HCT116 (cell line): ENCODE measurements at regions not wholly inside any gene's neighbourhood (a gene's known extent, or its start where the extent isn't known, plus 50 kb on each side); places are given as distances from the start of the nearest gene placed in this dataset.
A peak's percentile ranks its signal among the peaks of the same experiment; 100 is the strongest.

ENCODE experiments used
- ATAC-seq: fragments of 200-7000 bp; cut with Tn5 transposase; 2 replicates; pipeline ENCODE4 v1.9.1; 2020; ENCODE audit warnings: mild to moderate bottlenecking, moderate library complexity
- BruUV-seq: library from RNA; stranded (reverse); fragments of 400-500 nt; replicated peaks from 2 replicates; lab custom pipeline; 2021; lab: Mats Ljungman, UMichigan
- CTCF ChIA-PET: fragments of 300-600 bp; sonication (Branson Sonifier 250); formaldehyde crosslinking; loops from one replicate; lab custom pipeline; 2021; ENCODE audit warnings: antibody characterized with exemption; lab: Charles Lee
- POLR2A ChIA-PET: fragments of 300-600, 350-600 bp; sonication (Branson Sonifier 250); formaldehyde crosslinking; loops from one replicate; lab custom pipeline; 2021; ENCODE audit warnings: antibody characterized with exemption; lab: Charles Lee
- RAD21 ChIA-PET, 2 experiments: fragments of 300-600 bp; sonication (Branson Sonifier 250); formaldehyde crosslinking; loops; one replicate each; lab custom pipeline; 2023; ENCODE audit warnings: low total read pairs in 2 of 2; ENCODE audit not compliant: uncharacterized antibody in 2 of 2, unreplicated experiment in 2 of 2, low non-redundant PET in 1 of 2; lab: Charles Lee
- DNase-seq: peaks from one replicate; pipeline ENCODE4 v3.0.0-alpha.2; 2010; ENCODE audit warnings: low read depth, low spot score
- H2AFZ ChIP-seq: fragments of 200-600 bp; shearing (Covaris generic), sonication (generic); 2 replicates; pipeline ENCODE4 v1.6.1; 2017; ENCODE audit warnings: low read depth, mixed run types, mixed read lengths, antibody characterized with exemption, low read length; ENCODE audit not compliant: poor library complexity, severe bottlenecking
- H3K27ac ChIP-seq: 2 replicates; pipeline ENCODE4 v1.5.1; 2012; ENCODE audit warnings: low read depth, low read length
- H3K27me3 ChIP-seq: fragments of 200-600 bp; sonication (generic); 2 replicates; pipeline ENCODE4 v1.6.1; 2016; ENCODE audit warnings: mixed run types, low read length, mixed read lengths; ENCODE audit not compliant: insufficient read depth
- H3K36me3 ChIP-seq, 2 experiments: fragments of 200-500 bp in 1 of 2; fragments of 200-600 bp in 1 of 2; sonication (Bioruptor generic) in 1 of 2; sonication (generic) in 1 of 2; 2 replicates each; pipeline versions ENCODE4 v1.5.1 to v1.6.1; 2014 to 2016; ENCODE audit warnings: low read length in 2 of 2, inconsistent platforms in 1 of 2, mixed read lengths in 1 of 2, mixed run types in 1 of 2; ENCODE audit not compliant: insufficient read depth in 2 of 2, control insufficient read depth in 1 of 2
- H3K4me1 ChIP-seq, 2 experiments: fragments of 200-600 bp in 1 of 2; sonication (generic) in 1 of 2; 2 replicates each; pipeline versions ENCODE4 v1.5.1 to v1.6.1; 2012 to 2017; ENCODE audit warnings: low read length in 2 of 2, inconsistent platforms in 1 of 2, mild to moderate bottlenecking in 1 of 2, mixed read lengths in 1 of 2, mixed run types in 1 of 2, moderate library complexity in 1 of 2; ENCODE audit not compliant: insufficient read depth in 2 of 2, control insufficient read depth in 1 of 2
- H3K4me2 ChIP-seq: fragments of 200-600 bp; sonication (generic); 2 replicates; pipeline ENCODE4 v1.6.1; 2017; ENCODE audit warnings: mixed run types, low read length, mixed read lengths
- H3K4me3 ChIP-seq, 2 experiments: fragments of 200-600 bp in 1 of 2; sonication (generic) in 1 of 2; replicated peaks in 1 of 2; 2 replicates each; pipeline ENCODE4 v1.5.1; 2011 to 2016; ENCODE audit warnings: low read length in 2 of 2, control low read depth in 1 of 2, low read depth in 1 of 2, mild to moderate bottlenecking in 1 of 2, mixed read lengths in 1 of 2, mixed run types in 1 of 2
- H3K79me2 ChIP-seq: fragments of 200-600 bp; sonication (generic); 2 replicates; pipeline ENCODE4 v1.6.1; 2017; ENCODE audit warnings: mild to moderate bottlenecking, mixed run types, low read length, moderate library complexity, mixed read lengths; ENCODE audit not compliant: insufficient read depth
- H3K9ac ChIP-seq: fragments of 200-600 bp; sonication (generic); 2 replicates; pipeline ENCODE4 v1.6.1; 2016; ENCODE audit warnings: low read length, mixed read lengths
- H3K9me2 ChIP-seq: fragments of 200-600 bp; sonication (generic), shearing (Covaris generic); 2 replicates; pipeline ENCODE4 v1.6.1; 2017; ENCODE audit warnings: mixed run types, mild to moderate bottlenecking, moderate library complexity; ENCODE audit not compliant: insufficient read depth
- H3K9me3 ChIP-seq, 2 experiments: fragments of 200-500 bp in 1 of 2; fragments of 200-600 bp in 1 of 2; sonication (Bioruptor generic) in 1 of 2; sonication (generic) in 1 of 2; 2 replicates each; pipeline ENCODE4 v1.6.1; 2014 to 2017; ENCODE audit warnings: low read length in 2 of 2, mixed read lengths in 2 of 2, inconsistent platforms in 1 of 2, low read depth in 1 of 2, mild to moderate bottlenecking in 1 of 2, mixed run types in 1 of 2, moderate library complexity in 1 of 2; ENCODE audit not compliant: control insufficient read depth in 1 of 2, insufficient read depth in 1 of 2
- H4K20me1 ChIP-seq: fragments of 200-600 bp; sonication (generic), shearing (Covaris generic); 2 replicates; pipeline ENCODE4 v1.6.1; 2017; ENCODE audit warnings: mixed run types, mild to moderate bottlenecking, moderate library complexity; ENCODE audit not compliant: insufficient read depth
- CBX3 ChIP-seq: IDR thresholded peaks from 2 replicates; pipeline ENCODE4 v1.6.1; 2012; ENCODE audit warnings: low read depth
- CEBPB ChIP-seq: IDR thresholded peaks from 2 replicates; pipeline ENCODE4 v1.6.1; 2012; ENCODE audit warnings: low read depth
- CTCF ChIP-seq, 3 experiments: fragments of 200-600 bp in 1 of 3; sonication (generic) in 1 of 3; IDR thresholded peaks in 2 of 3; conservative IDR thresholded peaks in 1 of 3; 2 replicates each; pipeline ENCODE4 v1.5.1; 2012 to 2017; ENCODE audit warnings: low read depth in 2 of 3, low read length in 2 of 3, antibody characterized with exemption in 1 of 3, borderline replicate concordance in 1 of 3, control low read depth in 1 of 3, mild to moderate bottlenecking in 1 of 3, mixed read lengths in 1 of 3, mixed run types in 1 of 3, moderate library complexity in 1 of 3; ENCODE audit not compliant: insufficient read depth in 1 of 3
- EGR1 ChIP-seq: IDR thresholded peaks from 2 replicates; pipeline ENCODE4 v1.6.1; 2012; ENCODE audit warnings: low read depth
- EZH2 ChIP-seq: fragments of 200-600 bp; sonication (generic); IDR thresholded peaks from 2 replicates; pipeline ENCODE4 v1.6.1; 2017; ENCODE audit warnings: antibody characterized with exemption, mixed run types
- EZH2phosphoT487 ChIP-seq: fragments of 200-600 bp; IDR thresholded peaks from 2 replicates; pipeline ENCODE4 v1.6.1; 2018; ENCODE audit warnings: antibody characterized with exemption, borderline replicate concordance
- JUND ChIP-seq: IDR thresholded peaks from 2 replicates; pipeline ENCODE4 v1.6.1; 2012
- MAX ChIP-seq: IDR thresholded peaks from 2 replicates; pipeline ENCODE4 v1.6.1; 2012
- POLR2A ChIP-seq: IDR thresholded peaks from 2 replicates; pipeline ENCODE4 v1.7.0; 2011; ENCODE audit warnings: borderline replicate concordance; ENCODE audit not compliant: insufficient read depth, insufficient read length; ENCODE audit errors: extremely low read depth
- POLR2AphosphoS5 ChIP-seq: IDR thresholded peaks from 2 replicates; pipeline ENCODE4 v1.6.1; 2011; ENCODE audit warnings: mild to moderate bottlenecking, low read depth, low read length, moderate library complexity
- RAD21 ChIP-seq: IDR thresholded peaks from 2 replicates; pipeline ENCODE4 v1.6.1; 2012; ENCODE audit warnings: low read depth, mild to moderate bottlenecking
- SIN3A ChIP-seq: IDR thresholded peaks from 2 replicates; pipeline ENCODE4 v1.6.1; 2012; ENCODE audit warnings: low read depth
- SP1 ChIP-seq: IDR thresholded peaks from 2 replicates; pipeline ENCODE4 v1.6.1; 2012; ENCODE audit warnings: low read depth
- SRF ChIP-seq: IDR thresholded peaks from 2 replicates; pipeline ENCODE4 v1.6.1; 2012; ENCODE audit warnings: low read depth
- TCF7L2 ChIP-seq: IDR thresholded peaks from 2 replicates; pipeline ENCODE4 v1.7.0; 2011; ENCODE audit warnings: borderline replicate concordance, inconsistent platforms; ENCODE audit not compliant: insufficient read depth, insufficient read length; ENCODE audit errors: extremely low read depth
- YY1 ChIP-seq: IDR thresholded peaks from 2 replicates; pipeline ENCODE4 v1.6.1; 2011; ENCODE audit warnings: low read length, low read depth, moderate library complexity, mild to moderate bottlenecking; ENCODE audit not compliant: insufficient replicate concordance; ENCODE audit errors: extremely low read depth
- ZBTB33 ChIP-seq: IDR thresholded peaks from 2 replicates; pipeline ENCODE4 v1.6.1; 2011; ENCODE audit warnings: mild to moderate bottlenecking, low read length, moderate library complexity; ENCODE audit not compliant: insufficient replicate concordance; ENCODE audit errors: extremely low read depth
- ZFX ChIP-seq: fragments of 450-650 bp; IDR thresholded peaks from 2 replicates; pipeline ENCODE4 v1.6.1; 2017
- intact Hi-C: fragments of 100-400 bp; cut with micrococcal nuclease; formaldehyde crosslinking; loops from 2 replicates; pipeline ENCODE4 v1.10.0; 2022
- TF ChIP-seq, protein P1 (sequence below): IDR thresholded peaks from 2 replicates; pipeline ENCODE4 v1.6.1; 2012
- TF ChIP-seq, protein P2 (sequence below): IDR thresholded peaks from 2 replicates; pipeline ENCODE4 v1.6.1; 2012; ENCODE audit warnings: low read depth

DNA sequence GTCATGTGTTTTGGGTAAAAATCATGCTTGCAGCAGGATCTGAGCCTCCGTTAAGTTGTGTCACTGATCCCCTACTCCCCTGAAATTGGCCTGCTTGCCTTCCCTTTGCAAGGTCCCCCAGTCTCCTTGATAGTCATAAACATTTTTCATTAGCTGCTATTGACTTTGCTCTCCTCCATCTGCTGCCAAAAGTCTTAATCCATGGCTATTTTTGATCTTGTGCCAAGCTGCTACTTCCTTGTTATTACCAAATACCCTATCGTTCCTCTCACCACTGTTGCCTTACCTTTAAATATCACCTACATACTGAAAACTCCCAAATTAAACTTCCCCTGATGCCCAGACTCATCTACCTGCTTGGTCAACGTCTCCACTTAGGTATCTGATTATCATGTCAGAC lies 148.3 kb downstream of the PHLDA1 start:
- ChIA-PET POLR2A (interaction anchor here (1.1 to 1.6 kb wide), 4 partner anchors 10 to 142 kb away, joined by 3 to 6 read pairs (median 4); no protein-coding TSS in a partner anchor), CTCF (no interaction called here), RAD21 (no interaction called here)
- no peaks in the 10 kb centered on the region for H3K9me3 ChIP-seq
- H3K4me1 ChIP-seq: peaks cover 44 to 70% of the 10 kb centered on the region in 2 experiments
- no peaks in the 10 kb centered on the region for H4K20me1 ChIP-seq
- no TSS peak for BruUV-seq
- H3K4me3 ChIP-seq: no peak overlapping the region
- no peak overlapping the region for H2AFZ ChIP-seq
- peak overlapping the region; percentile 36 for H3K4me2 ChIP-seq
- TF ChIP-seq, protein P1, sequence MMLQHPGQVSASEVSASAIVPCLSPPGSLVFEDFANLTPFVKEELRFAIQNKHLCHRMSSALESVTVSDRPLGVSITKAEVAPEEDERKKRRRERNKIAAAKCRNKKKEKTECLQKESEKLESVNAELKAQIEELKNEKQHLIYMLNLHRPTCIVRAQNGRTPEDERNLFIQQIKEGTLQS: no peak
- no peak for TF ChIP-seq ZBTB33
- peak; percentile 67 for TF ChIP-seq TCF7L2
- no peak for TF ChIP-seq ZFX
- no peak for TF ChIP-seq SIN3A
- TF ChIP-seq CTCF (IDR thresholded peaks at IDR 0.05 in 2 of 3, conservative IDR thresholded peaks at IDR 0.05 in 1 of 3; ENCODE audit: borderline replicate concordance in 1 of 3, insufficient read depth in 1 of 3, low read depth in 2 of 3, low read length in 2 of 3): no peak
- no peak for TF ChIP-seq POLR2A
- no peak for TF ChIP-seq MAX
- TF ChIP-seq RAD21: no peak
- TF ChIP-seq, protein P2, sequence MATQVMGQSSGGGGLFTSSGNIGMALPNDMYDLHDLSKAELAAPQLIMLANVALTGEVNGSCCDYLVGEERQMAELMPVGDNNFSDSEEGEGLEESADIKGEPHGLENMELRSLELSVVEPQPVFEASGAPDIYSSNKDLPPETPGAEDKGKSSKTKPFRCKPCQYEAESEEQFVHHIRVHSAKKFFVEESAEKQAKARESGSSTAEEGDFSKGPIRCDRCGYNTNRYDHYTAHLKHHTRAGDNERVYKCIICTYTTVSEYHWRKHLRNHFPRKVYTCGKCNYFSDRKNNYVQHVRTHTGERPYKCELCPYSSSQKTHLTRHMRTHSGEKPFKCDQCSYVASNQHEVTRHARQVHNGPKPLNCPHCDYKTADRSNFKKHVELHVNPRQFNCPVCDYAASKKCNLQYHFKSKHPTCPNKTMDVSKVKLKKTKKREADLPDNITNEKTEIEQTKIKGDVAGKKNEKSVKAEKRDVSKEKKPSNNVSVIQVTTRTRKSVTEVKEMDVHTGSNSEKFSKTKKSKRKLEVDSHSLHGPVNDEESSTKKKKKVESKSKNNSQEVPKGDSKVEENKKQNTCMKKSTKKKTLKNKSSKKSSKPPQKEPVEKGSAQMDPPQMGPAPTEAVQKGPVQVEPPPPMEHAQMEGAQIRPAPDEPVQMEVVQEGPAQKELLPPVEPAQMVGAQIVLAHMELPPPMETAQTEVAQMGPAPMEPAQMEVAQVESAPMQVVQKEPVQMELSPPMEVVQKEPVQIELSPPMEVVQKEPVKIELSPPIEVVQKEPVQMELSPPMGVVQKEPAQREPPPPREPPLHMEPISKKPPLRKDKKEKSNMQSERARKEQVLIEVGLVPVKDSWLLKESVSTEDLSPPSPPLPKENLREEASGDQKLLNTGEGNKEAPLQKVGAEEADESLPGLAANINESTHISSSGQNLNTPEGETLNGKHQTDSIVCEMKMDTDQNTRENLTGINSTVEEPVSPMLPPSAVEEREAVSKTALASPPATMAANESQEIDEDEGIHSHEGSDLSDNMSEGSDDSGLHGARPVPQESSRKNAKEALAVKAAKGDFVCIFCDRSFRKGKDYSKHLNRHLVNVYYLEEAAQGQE: no peak
- no peak for TF ChIP-seq EGR1
- TF ChIP-seq EZH2phosphoT487: no peak
- peak; percentile 31; the same call in 1 of the 2 replicates for TF ChIP-seq CBX3
- TF ChIP-seq JUND: no peak
- no peak for TF ChIP-seq POLR2AphosphoS5
- TF ChIP-seq EZH2: no peak
- TF ChIP-seq YY1: no peak
- peak; percentile 44; the same call in 1 of the 2 replicates for TF ChIP-seq CEBPB
- TF ChIP-seq SP1: peak; percentile 52
- no peak for TF ChIP-seq SRF
- ATAC-seq (peak; percentile 18; the same call in 1 of the 2 replicates), DNase-seq (no peak)
- H3K9ac ChIP-seq: peak overlapping the region; percentile 25; the same call in 1 of the 2 replicates
- intact Hi-C loops: no loop called here
- no peaks in the 10 kb centered on the region for H3K27me3 ChIP-seq
- H3K9me2 ChIP-seq: no peaks in the 10 kb centered on the region
- H3K27ac ChIP-seq: peak overlapping the region; percentile 99
- H3K36me3 ChIP-seq: no peaks in the 10 kb centered on the region
- no peaks in the 10 kb centered on the region for H3K79me2 ChIP-seq
